ENCODE measurements at regions not wholly inside any gene's neighbourhood (a gene's known extent, or its start where the extent isn't known, plus 50 kb on each side); places are given as distances from the start of the nearest gene placed in this dataset.

GRCh38 chr5:173729079-173729765 is 112.8 kb upstream of the BOD1 start:
- H3K36me3 Mint-ChIP-seq (ENCODE audit: low read depth), result no peaks in the 10 kb centered on the region
- intact Hi-C loops (cut with micrococcal nuclease), result no loop called here
- H3K4me1 Mint-ChIP-seq (ENCODE audit: low read depth), result no peaks in the 10 kb centered on the region
- no peak overlapping the region for H3K4me3 Mint-ChIP-seq
- H3K27me3 Mint-ChIP-seq (ENCODE audit: low read depth), result no peaks in the 10 kb centered on the region
- H3K27ac Mint-ChIP-seq, result no peak overlapping the region
- no peak for DNase-seq
- CTCF ChIA-PET, result no interaction called here
- peaks cover 1% of the 10 kb centered on the region for H3K9me3 Mint-ChIP-seq

- DNase-seq, result no peak
- Mint-ChIP-seq H3K36me3 (ENCODE audit: low read depth) (no peaks in the 10 kb centered on the region), H3K4me1 (ENCODE audit: low read depth) (no peaks in the 10 kb centered on the region), H3K27ac (no peak overlapping the region), H3K9me3 (no peaks in the 10 kb centered on the region), H3K4me3 (no peak overlapping the region), H3K27me3 (ENCODE audit: low read depth) (no peaks in the 10 kb centered on the region)
- intact Hi-C loops (cut with micrococcal nuclease), result no loop called here
- CTCF ChIA-PET, result no interaction called here
Measured at GRCh38 chr5:173730632-173731298, 114.3 kb upstream of the BOD1 start.

- no peaks in the 10 kb centered on the region for H3K9me3 Mint-ChIP-seq
- no peaks in the 10 kb centered on the region for H3K27me3 Mint-ChIP-seq (ENCODE audit: low read depth)
- CTCF ChIA-PET, result no interaction called here
- H3K4me3 Mint-ChIP-seq, result no peak overlapping the region
- no peaks in the 10 kb centered on the region for H3K4me1 Mint-ChIP-seq (ENCODE audit: low read depth)
- intact Hi-C loops (cut with micrococcal nuclease), result no loop called here
- DNase-seq, result no peak
- H3K27ac Mint-ChIP-seq, result no peak overlapping the region
- no peaks in the 10 kb centered on the region for H3K36me3 Mint-ChIP-seq (ENCODE audit: low read depth)
Measured at GRCh38 chr5:173733021-173733420, 116.6 kb upstream of the BOD1 start.

DNA sequence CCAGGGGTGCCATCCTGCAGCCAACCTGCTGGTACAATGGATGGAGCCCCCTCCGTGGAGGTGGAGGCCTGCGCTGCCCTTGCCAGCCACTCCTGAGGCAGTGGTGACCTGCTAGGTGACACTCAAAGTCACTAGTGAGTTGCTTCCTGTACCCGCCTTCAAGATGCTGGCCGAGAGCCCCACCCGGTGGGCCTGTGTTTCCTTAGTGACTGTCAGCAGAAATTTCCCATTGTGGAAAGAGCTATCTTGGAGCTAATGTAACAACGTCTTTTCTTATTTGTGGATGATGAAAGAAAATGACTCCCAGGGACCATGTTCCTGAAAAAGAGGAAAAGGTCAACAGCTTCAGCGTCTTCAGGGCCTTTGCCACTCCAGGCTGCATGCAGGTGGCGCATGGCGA is 117.0 kb upstream of the BOD1 start:
- intact Hi-C loops (cut with micrococcal nuclease), result no loop called here
- Mint-ChIP-seq H3K27ac (no peak overlapping the region), H3K9me3 (no peaks in the 10 kb centered on the region), H3K27me3 (ENCODE audit: low read depth) (no peaks in the 10 kb centered on the region), H3K4me3 (no peak overlapping the region), H3K4me1 (ENCODE audit: low read depth) (no peaks in the 10 kb centered on the region), H3K36me3 (ENCODE audit: low read depth) (no peaks in the 10 kb centered on the region)
- no peak for DNase-seq
- CTCF ChIA-PET, result no interaction called here

- CTCF ChIA-PET, result interaction anchor here (1.3 kb wide), 1 partner anchor 118 kb away, joined by 4 read pairs; no protein-coding TSS in a partner anchor
- intact Hi-C loops (cut with micrococcal nuclease), result no loop called here
Measured at GRCh38 chr5:173733831-173734501, 117.5 kb upstream of the BOD1 start.

GRCh38 chr5:173734716-173735115 is 118.3 kb upstream of the BOD1 start:
- H3K4me1 Mint-ChIP-seq (ENCODE audit: low read depth), result no peaks in the 10 kb centered on the region
- H3K27me3 Mint-ChIP-seq (ENCODE audit: low read depth), result no peaks in the 10 kb centered on the region
- no peaks in the 10 kb centered on the region for H3K9me3 Mint-ChIP-seq
- H3K36me3 Mint-ChIP-seq (ENCODE audit: low read depth), result no peaks in the 10 kb centered on the region
- CTCF ChIA-PET, result interaction anchor here (1.3 kb wide), 1 partner anchor 119 kb away, joined by 4 read pairs; no protein-coding TSS in a partner anchor
- H3K27ac Mint-ChIP-seq, result no peak overlapping the region
- no peak for DNase-seq
- intact Hi-C loops (cut with micrococcal nuclease), result no loop called here
- H3K4me3 Mint-ChIP-seq, result no peak overlapping the region

More at GRCh38 chr5:173733831-173734501, 117.5 kb upstream of the BOD1 start:
- no peaks in the 10 kb centered on the region for H3K9me3 Mint-ChIP-seq
- H3K27me3 Mint-ChIP-seq (ENCODE audit: low read depth), result no peaks in the 10 kb centered on the region
- H3K36me3 Mint-ChIP-seq (ENCODE audit: low read depth), result no peaks in the 10 kb centered on the region
- no peak overlapping the region for H3K27ac Mint-ChIP-seq
- H3K4me1 Mint-ChIP-seq (ENCODE audit: low read depth), result no peaks in the 10 kb centered on the region
- H3K4me3 Mint-ChIP-seq, result no peak overlapping the region
- DNase-seq, result no peak

DNA sequence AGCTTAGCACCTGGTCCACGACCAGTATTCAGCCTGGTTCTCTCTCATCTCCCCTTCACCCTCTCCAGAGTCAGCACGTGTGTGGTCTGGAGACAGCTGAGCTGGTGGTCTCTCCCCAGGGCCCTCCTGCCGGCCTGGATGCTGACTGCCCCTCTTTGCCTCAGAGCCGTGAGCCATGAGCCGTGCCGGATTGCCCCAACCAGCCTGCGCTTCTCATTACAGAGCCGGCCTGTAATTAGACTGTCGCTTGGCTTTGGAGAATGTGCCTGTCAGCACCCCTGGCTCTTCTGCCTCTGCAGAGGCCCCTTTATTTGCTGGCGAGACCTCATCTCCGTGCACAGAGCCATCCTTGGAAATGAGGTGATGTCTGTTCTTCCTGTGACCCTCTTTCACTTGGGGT is 118.7 kb upstream of the BOD1 start:
- no peak overlapping the region for H3K4me3 Mint-ChIP-seq
- H3K4me1 Mint-ChIP-seq (ENCODE audit: low read depth), result no peaks in the 10 kb centered on the region
- CTCF ChIA-PET, result interaction anchor here (1.3 kb wide), 1 partner anchor 119 kb away, joined by 4 read pairs; no protein-coding TSS in a partner anchor
- no peak for DNase-seq
- H3K9me3 Mint-ChIP-seq, result no peaks in the 10 kb centered on the region
- intact Hi-C loops (cut with micrococcal nuclease), result no loop called here
- no peaks in the 10 kb centered on the region for H3K36me3 Mint-ChIP-seq (ENCODE audit: low read depth)
- H3K27me3 Mint-ChIP-seq (ENCODE audit: low read depth), result no peaks in the 10 kb centered on the region
- no peak overlapping the region for H3K27ac Mint-ChIP-seq

DNA sequence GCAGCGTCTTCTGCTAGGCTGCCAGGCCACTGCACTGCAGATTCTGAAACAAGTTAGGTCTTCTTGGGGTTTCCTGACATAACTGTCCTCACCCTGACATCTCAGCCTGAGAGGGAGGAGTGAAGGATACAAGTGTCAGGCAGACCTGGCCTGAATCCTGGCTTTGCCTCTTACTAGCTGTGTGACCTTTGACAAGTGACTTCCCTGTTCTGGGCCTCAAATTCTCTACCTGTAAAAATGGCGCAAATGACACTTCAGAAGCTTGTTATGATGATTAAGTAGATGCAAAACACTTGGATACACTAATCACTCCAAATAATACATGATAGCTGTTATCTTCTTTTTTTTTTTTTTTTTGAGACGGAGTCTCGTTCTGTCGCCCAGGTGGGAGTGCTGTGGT is 119.2 kb upstream of the BOD1 start:
- Mint-ChIP-seq H3K27ac (no peak overlapping the region), H3K4me3 (no peak overlapping the region), H3K36me3 (ENCODE audit: low read depth) (no peaks in the 10 kb centered on the region), H3K4me1 (ENCODE audit: low read depth) (no peaks in the 10 kb centered on the region), H3K9me3 (no peaks in the 10 kb centered on the region), H3K27me3 (ENCODE audit: low read depth) (no peaks in the 10 kb centered on the region)
- CTCF ChIA-PET, result no interaction called here
- intact Hi-C loops (cut with micrococcal nuclease), result no loop called here
- no peak for DNase-seq

GRCh38 chr5:173736374-173736773 is 119.9 kb upstream of the BOD1 start:
- H3K4me1 Mint-ChIP-seq (ENCODE audit: low read depth), result no peaks in the 10 kb centered on the region
- DNase-seq, result no peak
- no peak overlapping the region for H3K4me3 Mint-ChIP-seq
- H3K27ac Mint-ChIP-seq, result no peak overlapping the region
- no peaks in the 10 kb centered on the region for H3K27me3 Mint-ChIP-seq (ENCODE audit: low read depth)
- CTCF ChIA-PET, result no interaction called here
- no peaks in the 10 kb centered on the region for H3K36me3 Mint-ChIP-seq (ENCODE audit: low read depth)
- H3K9me3 Mint-ChIP-seq, result no peaks in the 10 kb centered on the region
- intact Hi-C loops (cut with micrococcal nuclease), result no loop called here

DNA sequence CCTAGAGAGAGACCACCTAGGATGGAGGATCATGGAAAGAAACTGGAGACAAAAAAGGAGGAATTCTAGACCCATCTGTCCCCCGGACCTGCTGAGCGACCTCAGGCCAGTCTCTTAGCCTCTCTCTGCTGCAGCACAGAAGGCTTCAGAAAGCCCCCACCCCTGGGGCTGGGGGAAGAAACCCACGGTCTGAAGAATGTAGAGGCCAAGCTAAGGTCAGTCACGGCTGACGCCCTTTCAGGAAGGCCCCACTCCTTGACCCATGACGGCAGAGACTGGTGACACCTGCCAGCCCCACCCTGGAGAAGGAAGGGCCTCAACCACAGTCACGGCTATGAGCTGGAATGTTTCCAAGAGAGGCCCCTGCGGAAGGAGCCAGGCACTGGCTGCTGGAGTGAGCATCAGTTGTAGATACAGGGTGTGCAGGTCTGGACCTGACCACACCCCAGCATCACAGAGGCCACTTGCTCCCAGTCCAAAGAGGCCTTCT is 120.5 kb upstream of the BOD1 start:
- no peaks in the 10 kb centered on the region for H3K27me3 Mint-ChIP-seq (ENCODE audit: low read depth)
- no peaks in the 10 kb centered on the region for H3K9me3 Mint-ChIP-seq
- DNase-seq, result no peak
- no peak overlapping the region for H3K4me3 Mint-ChIP-seq
- intact Hi-C loops (cut with micrococcal nuclease), result no loop called here
- no peaks in the 10 kb centered on the region for H3K4me1 Mint-ChIP-seq (ENCODE audit: low read depth)
- no peaks in the 10 kb centered on the region for H3K36me3 Mint-ChIP-seq (ENCODE audit: low read depth)
- CTCF ChIA-PET, result no interaction called here
- no peak overlapping the region for H3K27ac Mint-ChIP-seq

DNA sequence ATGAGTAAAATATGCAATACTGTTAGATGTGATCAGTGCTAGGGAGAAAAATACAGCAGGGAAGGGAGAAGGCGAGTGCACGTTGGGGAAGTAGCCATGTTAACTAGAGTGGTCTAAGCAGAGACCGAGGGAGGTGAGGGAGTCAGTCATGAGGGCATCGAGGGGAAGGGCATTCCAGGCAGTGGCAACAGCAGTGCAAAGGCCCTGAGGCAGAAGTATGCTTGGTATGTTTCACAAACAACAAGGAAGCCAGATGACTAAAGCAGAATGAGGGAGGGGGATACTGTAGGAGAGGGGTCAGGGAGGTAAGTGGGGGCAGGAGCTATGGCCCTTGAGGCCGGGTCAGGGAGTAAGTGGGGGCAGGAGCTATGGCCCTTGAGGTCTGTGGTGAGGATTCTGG is 123.3 kb upstream of the BOD1 start:
- H3K27ac Mint-ChIP-seq, result no peak overlapping the region
- CTCF ChIA-PET, result interaction anchor here (0.5 to 0.6 kb wide), 2 partner anchors 11 to 62 kb away, joined by 3 read pairs; no protein-coding TSS in a partner anchor

DNA sequence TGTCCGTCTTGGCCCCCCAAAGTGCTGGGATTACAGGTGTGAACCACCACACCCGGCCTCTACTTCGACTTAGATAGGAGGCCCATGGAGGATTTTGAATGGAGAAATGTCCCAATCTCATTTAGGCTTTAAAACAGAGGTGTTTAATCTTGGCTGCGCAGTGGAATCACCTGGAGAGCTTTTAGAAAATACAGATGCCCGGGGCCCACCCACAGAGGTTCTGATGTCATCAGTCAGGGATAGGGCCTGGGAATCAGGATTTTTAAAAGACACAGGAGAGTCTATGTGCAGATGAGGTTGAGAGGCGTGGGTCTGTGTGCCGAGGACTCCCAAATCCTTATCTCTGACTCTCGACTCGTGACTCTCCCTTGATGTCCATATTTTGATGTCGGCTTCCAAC is 124.0 kb upstream of the BOD1 start:
- Mint-ChIP-seq H3K9me3 (no peaks in the 10 kb centered on the region), H3K4me1 (ENCODE audit: low read depth) (peaks cover 4% of the 10 kb centered on the region), H3K27ac (no peak overlapping the region), H3K4me3 (no peak overlapping the region), H3K27me3 (ENCODE audit: low read depth) (no peaks in the 10 kb centered on the region), H3K36me3 (ENCODE audit: low read depth) (no peaks in the 10 kb centered on the region)
- no peak for DNase-seq
- intact Hi-C loops (cut with micrococcal nuclease), result no loop called here
- CTCF ChIA-PET, result no interaction called here

More for the DNA sequence above, 123.3 kb upstream of the BOD1 start:
- Mint-ChIP-seq H3K36me3 (ENCODE audit: low read depth) (no peaks in the 10 kb centered on the region), H3K4me3 (no peak overlapping the region), H3K9me3 (no peaks in the 10 kb centered on the region), H3K4me1 (ENCODE audit: low read depth) (peaks cover 4% of the 10 kb centered on the region), H3K27me3 (ENCODE audit: low read depth) (no peaks in the 10 kb centered on the region)
- intact Hi-C loops (cut with micrococcal nuclease), result no loop called here
- no peak for DNase-seq
